Endothelial cell (in vitro differentiated cells): ENCODE measurements at regions not wholly inside any gene's neighbourhood (a gene's known extent, or its start where the extent isn't known, plus 50 kb on each side); places are given as distances from the start of the nearest gene placed in this dataset. TPM values are rescaled to one million over a fixed set of nuclear protein-coding genes. Genes with fewer than 3 reads are reported as not detected.

Experiments used
- microRNA-seq: library from miRNA; unstranded; fragments of <30 nt; microRNA quantifications from one replicate; pipeline ENCODE4, GENCODE V29; 2020; ENCODE audit not compliant: unreplicated experiment

Small RNA genes in the stretch of these regions (microRNA-seq; reads per million reads assigned to microRNA genes)
- gene MIR6724-3: not detected
- not detected for gene MIR6724-4
